ENCODE measurements at regions not wholly inside any gene's neighbourhood (a gene's known extent, or its start where the extent isn't known, plus 50 kb on each side); places are given as distances from the start of the nearest gene placed in this dataset.

- no peaks in the 10 kb centered on the region for H3K27me3 ChIP-seq
- TF ChIP-seq CTCF (IDR thresholded peaks at IDR 0.05) (no peak), POLR2AphosphoS5 (IDR thresholded peaks at IDR 0.05) (no peak), EP300 (IDR thresholded peaks at IDR 0.05) (no peak), POLR2A (IDR thresholded peaks at IDR 0.05; ENCODE audit: low read depth) (no peak)
- no peak overlapping the region for H3K4me3 ChIP-seq
Measured at GRCh38 chr7:124208173-124208572, 175.3 kb upstream of the TMEM229A start.

GRCh38 chr7:124205526-124205925, 172.7 kb upstream of the TMEM229A start:
- WGBS: 73% methylated on average over 1 of the region's 1 CpG
- DNase-seq (ENCODE audit: extremely low spot score): no peak
- no peaks in the 10 kb centered on the region for H3K4me1 ChIP-seq
- H3K9me3 ChIP-seq: no peaks in the 10 kb centered on the region
- intact Hi-C loops (cut with DNase I): no loop called here
- no peaks in the 10 kb centered on the region for H3K27me3 ChIP-seq
- no peaks in the 10 kb centered on the region for H3K36me3 ChIP-seq
- no peak overlapping the region for H3K4me3 ChIP-seq
- H3K27ac ChIP-seq (replicated peaks in 1 of 4): no peak overlapping the region
- TF ChIP-seq POLR2AphosphoS5 (IDR thresholded peaks at IDR 0.05) (no peak), CTCF (IDR thresholded peaks at IDR 0.05) (no peak), POLR2A (IDR thresholded peaks at IDR 0.05; ENCODE audit: low read depth) (no peak), EP300 (IDR thresholded peaks at IDR 0.05) (no peak)

More at GRCh38 chr7:124208173-124208572, 175.3 kb upstream of the TMEM229A start:
- H3K4me1 ChIP-seq: no peaks in the 10 kb centered on the region
- H3K27ac ChIP-seq (replicated peaks in 1 of 4): no peak overlapping the region
- H3K36me3 ChIP-seq: no peaks in the 10 kb centered on the region
- intact Hi-C loops (cut with DNase I): no loop called here
- no peaks in the 10 kb centered on the region for H3K9me3 ChIP-seq
- WGBS: 58% methylated on average over 2 of the region's 2 CpGs
- DNase-seq (ENCODE audit: extremely low spot score): no peak

- no peak overlapping the region for H3K4me3 ChIP-seq
- no peaks in the 10 kb centered on the region for H3K9me3 ChIP-seq
- DNase-seq (ENCODE audit: extremely low spot score): no peak
- H3K4me1 ChIP-seq: no peaks in the 10 kb centered on the region
- no peak overlapping the region for H3K27ac ChIP-seq (replicated peaks in 1 of 4)
- no peak for TF ChIP-seq POLR2A (IDR thresholded peaks at IDR 0.05; ENCODE audit: low read depth)
- H3K36me3 ChIP-seq: no peaks in the 10 kb centered on the region
- intact Hi-C loops (cut with DNase I): no loop called here
- WGBS: 100% methylated on average over 1 of the region's 1 CpG
- H3K27me3 ChIP-seq: no peaks in the 10 kb centered on the region
Measured at GRCh38 chr7:124202546-124202945, 169.7 kb upstream of the TMEM229A start.

- Histone ChIP-seq H3K4me3 (no peak overlapping the region), H3K27me3 (no peaks in the 10 kb centered on the region), H3K36me3 (no peaks in the 10 kb centered on the region), H3K4me1 (no peaks in the 10 kb centered on the region), H3K9me3 (no peaks in the 10 kb centered on the region), H3K27ac (replicated peaks in 1 of 4) (no peak overlapping the region)
- intact Hi-C loops (cut with DNase I): no loop called here
- TF ChIP-seq CTCF (IDR thresholded peaks at IDR 0.05) (no peak), EP300 (IDR thresholded peaks at IDR 0.05) (no peak), POLR2AphosphoS5 (IDR thresholded peaks at IDR 0.05) (no peak), POLR2A (IDR thresholded peaks at IDR 0.05; ENCODE audit: low read depth) (no peak)
- DNase-seq (ENCODE audit: extremely low spot score): no peak
- WGBS: 86% methylated on average over 3 of the region's 3 CpGs
Measured at GRCh38 chr7:124201768-124202349, 169.0 kb upstream of the TMEM229A start.

GRCh38 chr7:124196519-124196918, 163.7 kb upstream of the TMEM229A start:
- intact Hi-C loops (cut with DNase I): no loop called here
- Histone ChIP-seq H3K4me1 (no peaks in the 10 kb centered on the region), H3K36me3 (no peaks in the 10 kb centered on the region), H3K27me3 (no peaks in the 10 kb centered on the region), H3K9me3 (no peaks in the 10 kb centered on the region), H3K4me3 (no peak overlapping the region), H3K27ac (replicated peaks in 1 of 4) (no peak overlapping the region)
- WGBS: 55% methylated on average over 2 of the region's 2 CpGs
- TF ChIP-seq POLR2AphosphoS5 (IDR thresholded peaks at IDR 0.05): no peak
- TF ChIP-seq EP300 (IDR thresholded peaks at IDR 0.05): no peak
- TF ChIP-seq CTCF (IDR thresholded peaks at IDR 0.05): no peak
- no peak for TF ChIP-seq POLR2A (IDR thresholded peaks at IDR 0.05; ENCODE audit: low read depth)
- DNase-seq (ENCODE audit: extremely low spot score): no peak
